H1 (cell line): ENCODE measurements at regions not wholly inside any gene's neighbourhood (a gene's known extent, or its start where the extent isn't known, plus 50 kb on each side); places are given as distances from the start of the nearest gene placed in this dataset.

Experiments used
- CTCF ChIA-PET: fragments of 300-600 bp; sonication (Branson Sonifier 250); formaldehyde crosslinking; loops from one replicate; lab custom pipeline; 2021; ENCODE audit not compliant: partially characterized antibody; lab: Charles Lee
- POLR2A ChIA-PET: fragments of 300-600 bp; sonication (Branson Sonifier 250); formaldehyde crosslinking; loops from one replicate; lab custom pipeline; 2021; ENCODE audit warnings: inconsistent platforms; ENCODE audit not compliant: partially characterized antibody; lab: Charles Lee
- DNase-seq, 2 experiments: peaks; one replicate each; pipeline versions ENCODE4 v3.0.0 to v3.0.0-alpha.2; 2010 to 2022; ENCODE audit warnings: low spot score in 2 of 2, low read depth in 1 of 2, mixed read lengths in 1 of 2
- FAIRE-seq: peaks from 2 replicates; lab custom pipeline; 2011; peaks lifted over from hg19 to GRCh38; lab: Jason Lieb, UNC
- H2AFZ ChIP-seq: 2 replicates; pipeline ENCODE4 v1.8.1; 2012; ENCODE audit warnings: low read length, inconsistent platforms
- H2AK5ac ChIP-seq: 2 replicates; pipeline ENCODE4 v1.6.1; 2013; ENCODE audit warnings: low read depth, low read length
- H2BK120ac ChIP-seq: replicated peaks from 2 replicates; pipeline ENCODE3; 2013; ENCODE audit warnings: low read depth, low read length, inconsistent platforms
- H2BK12ac ChIP-seq: 2 replicates; pipeline ENCODE4 v1.6.1; 2013; ENCODE audit warnings: low read depth, low read length
- H2BK15ac ChIP-seq: 2 replicates; pipeline ENCODE4 v1.6.1; 2013; ENCODE audit warnings: low read length
- H2BK20ac ChIP-seq: 2 replicates; pipeline ENCODE4 v1.6.1; 2013; ENCODE audit warnings: low read length
- H2BK5ac ChIP-seq: 2 replicates; pipeline ENCODE4 v1.6.1; 2013; ENCODE audit warnings: low read depth, low read length
- H3K14ac ChIP-seq: 2 replicates; pipeline ENCODE4 v1.6.1; 2013; ENCODE audit warnings: inconsistent platforms; ENCODE audit not compliant: insufficient read length
- H3K18ac ChIP-seq: 2 replicates; pipeline ENCODE4 v1.6.1; 2013; ENCODE audit warnings: low read length; ENCODE audit errors: extremely low read depth
- H3K23ac ChIP-seq: 2 replicates; pipeline ENCODE4 v1.6.1; 2013; ENCODE audit warnings: inconsistent platforms; ENCODE audit not compliant: insufficient read length
- H3K23me2 ChIP-seq: 2 replicates; pipeline ENCODE4 v1.6.1; 2013; ENCODE audit warnings: low read depth, low read length
- H3K27ac ChIP-seq: 2 replicates; pipeline ENCODE4 v1.6.1; 2011; ENCODE audit warnings: low read depth, low read length, inconsistent platforms
- H3K27me3 ChIP-seq, 4 experiments: replicated peaks in 1 of 4; 1 replicate in 1 of 4; 2 replicates in 3 of 4; pipeline versions ENCODE4 v1.6.1 to v1.8.1; 2011 to 2013; ENCODE audit warnings: low read length in 3 of 4, mild to moderate bottlenecking in 3 of 4, inconsistent platforms in 2 of 4, mixed read lengths in 2 of 4, moderate library complexity in 1 of 4; ENCODE audit not compliant: control insufficient read depth in 3 of 4, insufficient read depth in 3 of 4; ENCODE audit errors: extremely low read depth in 1 of 4
- H3K36me3 ChIP-seq, 4 experiments: 2 replicates each; pipeline versions ENCODE4 v1.6.1 to v1.8.1; 2011 to 2013; ENCODE audit warnings: mild to moderate bottlenecking in 4 of 4, low read length in 3 of 4, moderate library complexity in 2 of 4, control low read depth in 1 of 4, inconsistent platforms in 1 of 4; ENCODE audit not compliant: insufficient read depth in 4 of 4, control insufficient read depth in 2 of 4
- H3K4ac ChIP-seq: replicated peaks from 2 replicates; pipeline ENCODE3; 2013; ENCODE audit warnings: low read length, low read depth, mixed read lengths, inconsistent platforms; ENCODE audit not compliant: insufficient read length
- H3K4me1 ChIP-seq, 4 experiments: replicated peaks in 1 of 4; 1 replicate in 1 of 4; 2 replicates in 3 of 4; pipeline versions ENCODE4 v1.6.1 to v1.8.1; 2011 to 2013; ENCODE audit warnings: low read length in 3 of 4, inconsistent platforms in 2 of 4, mixed read lengths in 1 of 4; ENCODE audit not compliant: insufficient read depth in 4 of 4, control insufficient read depth in 3 of 4
- H3K4me2 ChIP-seq, 2 experiments: 2 replicates each; pipeline versions ENCODE4 v1.6.1 to v1.8.1; 2011 to 2013; ENCODE audit warnings: low read depth in 2 of 2, low read length in 2 of 2, control low read depth in 1 of 2, inconsistent platforms in 1 of 2, mild to moderate bottlenecking in 1 of 2; ENCODE audit not compliant: insufficient read depth in 1 of 2
- H3K4me3 ChIP-seq, 4 experiments: fragments of 200-600, 300-600 bp in 1 of 4; sonication (generic), shearing (Covaris generic), sonication (Bioruptor Twin) in 1 of 4; 2 replicates each; pipeline versions ENCODE4 v1.5.1 to v1.8.1; 2011 to 2016; ENCODE audit warnings: low read length in 4 of 4, low read depth in 3 of 4, control low read depth in 2 of 4, inconsistent platforms in 2 of 4, mild to moderate bottlenecking in 2 of 4, mixed read lengths in 1 of 4, moderate library complexity in 1 of 4; ENCODE audit not compliant: insufficient read depth in 2 of 4; ENCODE audit errors: extremely low read depth in 1 of 4
- H3K56ac ChIP-seq: replicated peaks from 2 replicates; pipeline ENCODE3; 2013; ENCODE audit warnings: low read depth, mild to moderate bottlenecking, mixed read lengths, low read length, inconsistent platforms; ENCODE audit not compliant: insufficient read length
- H3K79me1 ChIP-seq: 2 replicates; pipeline ENCODE4 v1.6.1; 2013; ENCODE audit warnings: low read depth, low read length, control low read depth
- H3K79me2 ChIP-seq, 2 experiments: 2 replicates each; pipeline versions ENCODE4 v1.6.1 to v1.8.1; 2012 to 2013; ENCODE audit warnings: low read length in 2 of 2, mild to moderate bottlenecking in 2 of 2, inconsistent platforms in 1 of 2; ENCODE audit not compliant: insufficient read depth in 2 of 2, control insufficient read depth in 1 of 2
- H3K9ac ChIP-seq, 4 experiments: replicated peaks in 1 of 4; 1 replicate in 1 of 4; 2 replicates in 3 of 4; pipeline versions ENCODE4 v1.6.1 to v1.8.1; 2011 to 2013; ENCODE audit warnings: low read depth in 3 of 4, low read length in 3 of 4, control low read depth in 2 of 4, mild to moderate bottlenecking in 2 of 4, moderate library complexity in 2 of 4, inconsistent platforms in 1 of 4; ENCODE audit errors: extremely low read depth in 1 of 4
- H3K9me3 ChIP-seq, 2 experiments: 2 replicates each; pipeline versions ENCODE4 v1.6.1 to v1.8.1; 2012 to 2013; ENCODE audit warnings: mild to moderate bottlenecking in 2 of 2, moderate library complexity in 2 of 2, control low read depth in 1 of 2, inconsistent platforms in 1 of 2, low read depth in 1 of 2, low read length in 1 of 2, mixed read lengths in 1 of 2; ENCODE audit not compliant: insufficient read depth in 2 of 2
- H4K20me1 ChIP-seq, 2 experiments: replicated peaks in 1 of 2; 2 replicates each; pipeline versions ENCODE3 to v1.8.1; 2011 to 2013; ENCODE audit warnings: inconsistent platforms in 2 of 2, low read length in 2 of 2, mild to moderate bottlenecking in 1 of 2; ENCODE audit not compliant: insufficient read depth in 2 of 2, control insufficient read depth in 1 of 2
- H4K5ac ChIP-seq: 2 replicates; pipeline ENCODE4 v1.6.1; 2013; ENCODE audit warnings: low read length, low read depth, mixed read lengths, inconsistent platforms; ENCODE audit not compliant: insufficient read length
- H4K8ac ChIP-seq: 2 replicates; pipeline ENCODE4 v1.8.0; 2013; ENCODE audit warnings: mild to moderate bottlenecking, moderate library complexity, low read length, inconsistent platforms; ENCODE audit not compliant: insufficient read depth; ENCODE audit errors: extremely low read depth
- H4K91ac ChIP-seq: replicated peaks from 2 replicates; pipeline ENCODE3; 2013; ENCODE audit warnings: low read length, mixed read lengths, inconsistent platforms; ENCODE audit not compliant: insufficient read length
- ASH2L ChIP-seq: fragments of 200-600, 300-600 bp; sonication (generic); IDR thresholded peaks from one replicate; pipeline ENCODE4 v1.7.1; 2017; ENCODE audit warnings: low read length
- CEBPB ChIP-seq: IDR thresholded peaks from 2 replicates; pipeline ENCODE4 v1.6.1; 2012; ENCODE audit warnings: low read depth, low read length
- E2F6 ChIP-seq: IDR thresholded peaks from 2 replicates; pipeline ENCODE4 v1.6.1; 2012; ENCODE audit warnings: inconsistent platforms
- EGR1 ChIP-seq: IDR thresholded peaks from 2 replicates; pipeline ENCODE4 v1.6.1; 2011; ENCODE audit warnings: low read depth, low read length, borderline replicate concordance
- GTF2F1 ChIP-seq: IDR thresholded peaks from 2 replicates; pipeline ENCODE4 v1.6.1; 2012; ENCODE audit warnings: low read depth, low read length, improper control_type of control experiment, borderline replicate concordance
- NANOG ChIP-seq: IDR thresholded peaks from 2 replicates; pipeline ENCODE4 v1.6.1; 2011; ENCODE audit warnings: low read length, low read depth, mild to moderate bottlenecking, inconsistent platforms; ENCODE audit not compliant: insufficient read depth, poor library complexity, severe bottlenecking
- RXRA ChIP-seq: IDR thresholded peaks from 2 replicates; pipeline ENCODE4 v1.6.1; 2011; ENCODE audit warnings: low read depth, mild to moderate bottlenecking, low read length, moderate library complexity; ENCODE audit not compliant: insufficient read depth
- TBP ChIP-seq: IDR thresholded peaks from 2 replicates; pipeline ENCODE4 v1.6.1; 2011; ENCODE audit warnings: low read depth, low read length, improper control_type of control experiment
- TCF12 ChIP-seq: IDR thresholded peaks from 2 replicates; pipeline ENCODE4 v1.6.1; 2011; ENCODE audit warnings: low read depth, mild to moderate bottlenecking, low read length
- WGBS, 2 experiments: shearing (Covaris generic) in 1 of 2; methylation state at CpG; one replicate each; pipeline versions ENCODE4 v1.1.6 to v1.1.7; 2013 to 2015; ENCODE audit warnings: low lambda C conversion rate in 2 of 2, mixed read lengths in 2 of 2, inconsistent platforms in 1 of 2, low coverage in 1 of 2, missing lambda C conversion rate in 1 of 2; ENCODE audit not compliant: insufficient replicate concordance in 2 of 2, insufficient coverage in 1 of 2, insufficient read length in 1 of 2; ENCODE audit errors: extremely low coverage in 1 of 2, missing lambda C conversion rate in 1 of 2; 5-methylcytosine and 5-hydroxymethylcytosine counted together

GRCh38 chr5:21085791-21086190, 1097.8 kb upstream of the CDH18 start:
- no peak overlapping the region for H3K9ac ChIP-seq
- no peaks in the 10 kb centered on the region for H3K79me2 ChIP-seq
- no peak overlapping the region for H2AFZ ChIP-seq
- no peak overlapping the region for H4K5ac ChIP-seq
- POLR2A ChIA-PET, result no interaction called here
- no peak overlapping the region for H3K4me3 ChIP-seq
- H2BK12ac ChIP-seq, result no peak overlapping the region
- no peak overlapping the region for H3K27ac ChIP-seq
- no peak overlapping the region for H2BK15ac ChIP-seq
- CTCF ChIA-PET, result no interaction called here
- H3K36me3 ChIP-seq, result no peaks in the 10 kb centered on the region
- H2AK5ac ChIP-seq, result no peak overlapping the region
- H3K23ac ChIP-seq, result no peak overlapping the region
- no peak overlapping the region for H3K4me2 ChIP-seq
- H2BK5ac ChIP-seq, result no peak overlapping the region
- no peak overlapping the region for H3K18ac ChIP-seq
- no peaks in the 10 kb centered on the region for H3K79me1 ChIP-seq
- H3K27me3 ChIP-seq, result no peaks in the 10 kb centered on the region
- no peaks in the 10 kb centered on the region for H3K23me2 ChIP-seq
- no peak overlapping the region for H3K4ac ChIP-seq
- H2BK120ac ChIP-seq, result no peak overlapping the region
- no peak overlapping the region for H4K8ac ChIP-seq
- 97% methylated on average over 2 of the region's 2 CpGs; no CpG with 5 or more reads in 1 of the 2 experiments for WGBS, 2 experiments
- no peaks in the 10 kb centered on the region for H3K9me3 ChIP-seq
- FAIRE-seq (no peak), DNase-seq (no peak)
- H4K20me1 ChIP-seq, result no peaks in the 10 kb centered on the region
- no peak overlapping the region for H3K56ac ChIP-seq
- no peak overlapping the region for H2BK20ac ChIP-seq
- no peak overlapping the region for H3K14ac ChIP-seq
- no peak overlapping the region for H4K91ac ChIP-seq
- H3K4me1 ChIP-seq, result no peaks in the 10 kb centered on the region
- no peak for TF ChIP-seq TBP
- no peak for TF ChIP-seq ASH2L
- TF ChIP-seq CEBPB, result no peak
- TF ChIP-seq NANOG, result no peak
- no peak for TF ChIP-seq GTF2F1
- TF ChIP-seq E2F6, result no peak
- no peak for TF ChIP-seq EGR1
- no peak for TF ChIP-seq TCF12
- no peak for TF ChIP-seq RXRA
